ENCODE measurements at regions not wholly inside any gene's neighbourhood (a gene's known extent, or its start where the extent isn't known, plus 50 kb on each side); places are given as distances from the start of the nearest gene placed in this dataset.

- no peak for TF ChIP-seq EZH2phosphoT487 (IDR thresholded peaks at IDR 0.05; ENCODE audit: borderline replicate concordance, low read depth, low read length)
- TF ChIP-seq, protein P1, sequence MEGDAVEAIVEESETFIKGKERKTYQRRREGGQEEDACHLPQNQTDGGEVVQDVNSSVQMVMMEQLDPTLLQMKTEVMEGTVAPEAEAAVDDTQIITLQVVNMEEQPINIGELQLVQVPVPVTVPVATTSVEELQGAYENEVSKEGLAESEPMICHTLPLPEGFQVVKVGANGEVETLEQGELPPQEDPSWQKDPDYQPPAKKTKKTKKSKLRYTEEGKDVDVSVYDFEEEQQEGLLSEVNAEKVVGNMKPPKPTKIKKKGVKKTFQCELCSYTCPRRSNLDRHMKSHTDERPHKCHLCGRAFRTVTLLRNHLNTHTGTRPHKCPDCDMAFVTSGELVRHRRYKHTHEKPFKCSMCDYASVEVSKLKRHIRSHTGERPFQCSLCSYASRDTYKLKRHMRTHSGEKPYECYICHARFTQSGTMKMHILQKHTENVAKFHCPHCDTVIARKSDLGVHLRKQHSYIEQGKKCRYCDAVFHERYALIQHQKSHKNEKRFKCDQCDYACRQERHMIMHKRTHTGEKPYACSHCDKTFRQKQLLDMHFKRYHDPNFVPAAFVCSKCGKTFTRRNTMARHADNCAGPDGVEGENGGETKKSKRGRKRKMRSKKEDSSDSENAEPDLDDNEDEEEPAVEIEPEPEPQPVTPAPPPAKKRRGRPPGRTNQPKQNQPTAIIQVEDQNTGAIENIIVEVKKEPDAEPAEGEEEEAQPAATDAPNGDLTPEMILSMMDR (conservative IDR thresholded peaks at IDR 0.05; ENCODE audit: low read length): no peak
Measured at GRCh38 chr13:32851083-32852069, 164.8 kb upstream of the KL start.

All from OCI-LY7 (cell line).